Suprapubic skin (tissue), 4 donors: ENCODE measurements at regions not wholly inside any gene's neighbourhood (a gene's known extent, or its start where the extent isn't known, plus 50 kb on each side); places are given as distances from the start of the nearest gene placed in this dataset.

Source experiments
- EP300 ChIP-seq: sonication (generic); formaldehyde crosslinking; IDR thresholded peaks from one replicate; pipeline ENCODE4 v1.6.1; 2017; ENCODE audit warnings: antibody characterized with exemption
- POLR2A ChIP-seq, 2 donors: fragments of 450-650 bp; IDR thresholded peaks; one replicate each; pipeline ENCODE4 v1.6.1; 2017; ENCODE audit warnings: antibody characterized with exemption in 2 of 2, mild to moderate bottlenecking in 2 of 2, moderate library complexity in 2 of 2
- POLR2AphosphoS5 ChIP-seq, 3 donors: sonication (generic); formaldehyde crosslinking; IDR thresholded peaks; one replicate each; pipeline ENCODE4 v1.6.1; 2017; ENCODE audit warnings: antibody characterized with exemption in 3 of 3
- TF ChIP-seq, protein P1 (sequence below), 2 donors: fragments of 200-600 bp in 1 of 2; fragments of 450-650 bp in 1 of 2; sonication (generic) in 1 of 2; IDR thresholded peaks; one replicate each; pipeline ENCODE4 v1.5.1; 2016 to 2019; ENCODE audit warnings: antibody characterized with exemption in 2 of 2, mild to moderate bottlenecking in 1 of 2, moderate library complexity in 1 of 2

DNA sequence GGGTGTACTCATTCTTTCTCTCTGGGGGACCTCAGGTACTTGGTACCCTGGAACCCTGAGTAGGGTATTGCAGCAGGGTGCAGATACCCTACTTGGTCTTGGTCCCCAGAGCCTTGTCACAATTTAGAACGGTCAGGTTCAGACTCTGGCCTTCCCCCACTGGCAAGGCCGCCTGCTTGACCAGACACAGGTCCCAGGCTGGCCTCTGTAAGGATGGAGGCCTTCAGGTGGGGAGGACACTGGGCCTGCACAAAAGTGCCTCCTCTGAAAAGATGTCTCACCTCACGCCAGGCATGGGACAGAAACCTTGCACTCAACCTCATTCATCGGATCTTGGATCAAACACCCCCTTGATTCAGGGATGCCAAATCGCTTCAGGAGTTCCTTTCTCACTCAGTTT is 158.4 kb downstream of the KLF13 start:
- TF ChIP-seq, protein P1, sequence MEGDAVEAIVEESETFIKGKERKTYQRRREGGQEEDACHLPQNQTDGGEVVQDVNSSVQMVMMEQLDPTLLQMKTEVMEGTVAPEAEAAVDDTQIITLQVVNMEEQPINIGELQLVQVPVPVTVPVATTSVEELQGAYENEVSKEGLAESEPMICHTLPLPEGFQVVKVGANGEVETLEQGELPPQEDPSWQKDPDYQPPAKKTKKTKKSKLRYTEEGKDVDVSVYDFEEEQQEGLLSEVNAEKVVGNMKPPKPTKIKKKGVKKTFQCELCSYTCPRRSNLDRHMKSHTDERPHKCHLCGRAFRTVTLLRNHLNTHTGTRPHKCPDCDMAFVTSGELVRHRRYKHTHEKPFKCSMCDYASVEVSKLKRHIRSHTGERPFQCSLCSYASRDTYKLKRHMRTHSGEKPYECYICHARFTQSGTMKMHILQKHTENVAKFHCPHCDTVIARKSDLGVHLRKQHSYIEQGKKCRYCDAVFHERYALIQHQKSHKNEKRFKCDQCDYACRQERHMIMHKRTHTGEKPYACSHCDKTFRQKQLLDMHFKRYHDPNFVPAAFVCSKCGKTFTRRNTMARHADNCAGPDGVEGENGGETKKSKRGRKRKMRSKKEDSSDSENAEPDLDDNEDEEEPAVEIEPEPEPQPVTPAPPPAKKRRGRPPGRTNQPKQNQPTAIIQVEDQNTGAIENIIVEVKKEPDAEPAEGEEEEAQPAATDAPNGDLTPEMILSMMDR (IDR thresholded peaks at IDR 0.05) = no peak
- TF ChIP-seq EP300 = no peak
- TF ChIP-seq POLR2A (IDR thresholded peaks at IDR 0.05) = no peak
- TF ChIP-seq POLR2AphosphoS5 (IDR thresholded peaks at IDR 0.05) = no peak
